PC-3 (cell line): ENCODE measurements at regions not wholly inside any gene's neighbourhood (a gene's known extent, or its start where the extent isn't known, plus 50 kb on each side); places are given as distances from the start of the nearest gene placed in this dataset.

Experiments
- ATAC-seq: fragments of 200-7000 bp; cut with Tn5 transposase; 2 replicates; pipeline ENCODE4 v1.9.1; 2020; ENCODE audit warnings: mild to moderate bottlenecking, moderate library complexity
- BruUV-seq: library from RNA; stranded (reverse); fragments of 400-500 nt; replicated peaks from 2 replicates; lab custom pipeline; 2021; lab: Mats Ljungman, UMichigan
- CTCF ChIA-PET: fragments of 300-600 bp; sonication (Branson Sonifier 250); formaldehyde crosslinking; loops from one replicate; lab custom pipeline; 2022; ENCODE audit warnings: antibody characterized with exemption; lab: Charles Lee
- POLR2A ChIA-PET: fragments of 300-600 bp; sonication (Branson Sonifier 250); formaldehyde crosslinking; loops from one replicate; lab custom pipeline; 2022; ENCODE audit warnings: antibody characterized with exemption; ENCODE audit not compliant: unreplicated experiment; lab: Charles Lee
- DNase-seq: peaks from one replicate; pipeline ENCODE4 v3.0.0-alpha.2; 2015
- H2AFZ ChIP-seq: fragments of 300-600 bp; sonication (generic); 2 replicates; pipeline ENCODE4 v1.6.0; 2016; ENCODE audit warnings: antibody characterized with exemption, low read length
- H3F3A ChIP-seq: fragments of 300-600 bp; sonication (generic); one replicate; pipeline ENCODE4 v1.6.0; 2017; ENCODE audit warnings: antibody characterized with exemption, low read length, control low read depth, mild to moderate bottlenecking; ENCODE audit not compliant: unreplicated experiment
- H3K27ac ChIP-seq: fragments of 300-600 bp; sonication (generic); 2 replicates; pipeline ENCODE4 v1.5.1; 2016; ENCODE audit warnings: mild to moderate bottlenecking, low read length
- H3K27me3 ChIP-seq: fragments of 300-600 bp; sonication (generic); 2 replicates; pipeline ENCODE4 v1.6.1; 2016; ENCODE audit warnings: low read length, mixed read lengths
- H3K36me3 ChIP-seq: fragments of 300-600 bp; sonication (generic); 2 replicates; pipeline ENCODE4 v1.6.1; 2016; ENCODE audit warnings: low read depth, mixed run types, low read length, mixed read lengths
- H3K4me1 ChIP-seq: fragments of 300-600 bp; sonication (generic); 2 replicates; pipeline ENCODE4 v1.5.1; 2016; ENCODE audit warnings: low read length; ENCODE audit not compliant: insufficient read depth
- H3K4me2 ChIP-seq: fragments of 300-600 bp; sonication (generic); 2 replicates; pipeline ENCODE4 v1.6.0; 2016; ENCODE audit warnings: low read length
- H3K4me3 ChIP-seq: fragments of 300-600 bp; sonication (generic); 2 replicates; pipeline ENCODE4 v1.5.1; 2016; ENCODE audit warnings: mild to moderate bottlenecking, low read length, mixed read lengths
- H3K79me2 ChIP-seq: fragments of 300-600 bp; sonication (generic); 2 replicates; pipeline ENCODE4 v1.6.1; 2017; ENCODE audit warnings: low read length, mixed read lengths
- H3K9ac ChIP-seq: fragments of 300-600 bp; sonication (generic); 2 replicates; pipeline ENCODE4 v1.6.0; 2016; ENCODE audit warnings: mild to moderate bottlenecking, low read length
- H3K9me2 ChIP-seq: fragments of 300-600 bp; sonication (generic); replicated peaks from 2 replicates; pipeline ENCODE4 v1.6.1; 2016; ENCODE audit warnings: mixed run types, low read length, mixed read lengths
- H3K9me3 ChIP-seq: fragments of 300-600 bp; sonication (generic); 2 replicates; pipeline ENCODE4 v1.6.1; 2016; ENCODE audit warnings: low read length, mixed read lengths
- H4K20me1 ChIP-seq: fragments of 300-600 bp; sonication (generic); 2 replicates; pipeline ENCODE4 v1.6.1; 2016; ENCODE audit warnings: low read length, mixed read lengths
- CTCF ChIP-seq: fragments of 300-600 bp; sonication (generic); conservative IDR thresholded peaks from 2 replicates; pipeline ENCODE4 v1.5.1; 2017; ENCODE audit warnings: antibody characterized with exemption, low read depth, mild to moderate bottlenecking, low read length
- EZH2 ChIP-seq: fragments of 300-600 bp; sonication (generic); IDR thresholded peaks from one replicate; pipeline ENCODE4 v1.6.1; 2017; ENCODE audit warnings: antibody characterized with exemption, mild to moderate bottlenecking, low read length; ENCODE audit not compliant: unreplicated experiment
- EZH2phosphoT487 ChIP-seq: fragments of 300-600 bp; sonication (generic); IDR thresholded peaks from 2 replicates; pipeline ENCODE4 v1.6.1; 2018; ENCODE audit warnings: mild to moderate bottlenecking, antibody characterized with exemption, low read length, borderline replicate concordance
- intact Hi-C: fragments of 100-400 bp; cut with micrococcal nuclease; formaldehyde crosslinking; loops from 2 replicates; pipeline ENCODE4 v1.9.0; 2023

GRCh38 chr11:109040303-109040702, 375.4 kb downstream of the DDX10 start:
- H3F3A ChIP-seq: no peaks in the 10 kb centered on the region
- no peaks in the 10 kb centered on the region for H3K36me3 ChIP-seq
- H3K27ac ChIP-seq: no peak overlapping the region
- DNase-seq: peak; percentile 19
- CTCF ChIA-PET: interaction anchor here (0.5 kb wide), 1 partner anchor 760 kb away, joined by 4 read pairs; no protein-coding TSS in a partner anchor
- no peak overlapping the region for H3K9ac ChIP-seq
- H3K4me3 ChIP-seq: no peak overlapping the region
- no peak overlapping the region for H2AFZ ChIP-seq
- H4K20me1 ChIP-seq: no peaks in the 10 kb centered on the region
- H3K9me3 ChIP-seq: no peaks in the 10 kb centered on the region
- TF ChIP-seq CTCF (peak; percentile 50; the same call in 1 of the 2 replicates), EZH2phosphoT487 (no peak)
- H3K27me3 ChIP-seq: no peaks in the 10 kb centered on the region
- H3K79me2 ChIP-seq: no peaks in the 10 kb centered on the region
- POLR2A ChIA-PET: no interaction called here
- ATAC-seq: no peak; the same call in 1 of the 2 replicates
- H3K4me1 ChIP-seq: no peaks in the 10 kb centered on the region; the same call in 1 of the 2 replicates
- no peak overlapping the region for H3K4me2 ChIP-seq
- no TSS peak for BruUV-seq
- H3K9me2 ChIP-seq: no peaks in the 10 kb centered on the region
- intact Hi-C loops: no loop called here

GRCh38 chr11:109041876-109042275, 377.0 kb downstream of the DDX10 start:
- Histone ChIP-seq H3K27me3 (no peaks in the 10 kb centered on the region), H4K20me1 (no peaks in the 10 kb centered on the region), H3K9me2 (no peaks in the 10 kb centered on the region), H3K27ac (no peak overlapping the region), H2AFZ (no peak overlapping the region), H3K9me3 (no peaks in the 10 kb centered on the region), H3K9ac (no peak overlapping the region), H3K4me1 (no peaks in the 10 kb centered on the region; the same call in 1 of the 2 replicates), H3K36me3 (no peaks in the 10 kb centered on the region), H3K4me3 (no peak overlapping the region), H3K4me2 (no peak overlapping the region), H3F3A (no peaks in the 10 kb centered on the region), H3K79me2 (no peaks in the 10 kb centered on the region)
- intact Hi-C loops: no loop called here
- TF ChIP-seq EZH2phosphoT487: no peak
- no peak for TF ChIP-seq EZH2
- no peak for TF ChIP-seq CTCF
- no TSS peak for BruUV-seq
- ATAC-seq: no peak
- DNase-seq: no peak
- CTCF ChIA-PET: no interaction called here
- POLR2A ChIA-PET: no interaction called here

- Histone ChIP-seq H3K4me3 (no peak overlapping the region), H3F3A (no peaks in the 10 kb centered on the region), H3K27me3 (no peaks in the 10 kb centered on the region), H3K79me2 (no peaks in the 10 kb centered on the region), H3K9ac (no peak overlapping the region), H3K4me1 (0 out of 2 replicates have a peak, but pooled peaks cover 1% of the 10 kb centered on the region), H2AFZ (no peak overlapping the region), H4K20me1 (no peaks in the 10 kb centered on the region), H3K9me3 (no peaks in the 10 kb centered on the region), H3K9me2 (no peaks in the 10 kb centered on the region), H3K4me2 (no peak overlapping the region), H3K27ac (no peak overlapping the region), H3K36me3 (no peaks in the 10 kb centered on the region)
- ChIA-PET POLR2A (no interaction called here), CTCF (no interaction called here)
- no peak for DNase-seq
- intact Hi-C loops: no loop called here
- no peak for TF ChIP-seq EZH2
- TF ChIP-seq CTCF: no peak
- TF ChIP-seq EZH2phosphoT487: no peak
- no TSS peak for BruUV-seq
- ATAC-seq: no peak
Measured at GRCh38 chr11:109043315-109043714, 378.4 kb downstream of the DDX10 start.
